ENCODE measurements at regions not wholly inside any gene's neighbourhood (a gene's known extent, or its start where the extent isn't known, plus 50 kb on each side); places are given as distances from the start of the nearest gene placed in this dataset.

- DNase-seq, result no peak
Measured at GRCh38 chr7:41058986-41059741, 643.7 kb downstream of the INHBA start.

GRCh38 chr7:41054960-41055661 is 647.8 kb downstream of the INHBA start:
- DNase-seq, result no peak

GRCh38 chr7:41053820-41054219 is 649.1 kb downstream of the INHBA start:
- no peak for DNase-seq

GRCh38 chr7:41052736-41053135 is 650.2 kb downstream of the INHBA start:
- no peak for DNase-seq

GRCh38 chr7:41052201-41052600 is 650.7 kb downstream of the INHBA start:
- DNase-seq, result no peak

GRCh38 chr7:41051535-41051934 is 651.4 kb downstream of the INHBA start:
- DNase-seq, result no peak

- no peak for DNase-seq
Measured at GRCh38 chr7:41051062-41051461, 651.8 kb downstream of the INHBA start.

- DNase-seq, result no peak
Measured at GRCh38 chr7:41048771-41049170, 654.1 kb downstream of the INHBA start.

- DNase-seq, result no peak
Measured at GRCh38 chr7:41047789-41048191, 655.1 kb downstream of the INHBA start.

GRCh38 chr7:41047211-41047610 is 655.7 kb downstream of the INHBA start:
- DNase-seq, result no peak

GRCh38 chr7:41046776-41047175 is 656.1 kb downstream of the INHBA start:
- DNase-seq, result no peak

- no peak for DNase-seq
Measured at GRCh38 chr7:41046221-41046761, 656.6 kb downstream of the INHBA start.

GRCh38 chr7:41045556-41046123 is 657.2 kb downstream of the INHBA start:
- DNase-seq, result peak; percentile 20

- DNase-seq, result no peak
Measured at GRCh38 chr7:41039981-41040380, 662.9 kb downstream of the INHBA start.

- DNase-seq, result no peak
Measured at GRCh38 chr7:41039386-41039953, 663.4 kb downstream of the INHBA start.

- no peak for DNase-seq
Measured at GRCh38 chr7:41038211-41038610, 664.7 kb downstream of the INHBA start.

GRCh38 chr7:41037691-41038090 is 665.2 kb downstream of the INHBA start:
- DNase-seq, result no peak

- no peak for DNase-seq
Measured at GRCh38 chr7:41035794-41036193, 667.1 kb downstream of the INHBA start.

GRCh38 chr7:41033500-41033899 is 669.4 kb downstream of the INHBA start:
- DNase-seq, result no peak

GRCh38 chr7:41030673-41031072 is 672.2 kb downstream of the INHBA start:
- no peak for DNase-seq

GRCh38 chr7:41029072-41029499 is 673.8 kb downstream of the INHBA start:
- DNase-seq, result no peak

GRCh38 chr7:41028580-41028979 is 674.3 kb downstream of the INHBA start:
- DNase-seq, result no peak

- no peak for DNase-seq
Measured at GRCh38 chr7:41027428-41028115, 675.3 kb downstream of the INHBA start.

Measured in COR-L47 (cell line).